ENCODE measurements at regions not wholly inside any gene's neighbourhood (a gene's known extent, or its start where the extent isn't known, plus 50 kb on each side); places are given as distances from the start of the nearest gene placed in this dataset.

DNA sequence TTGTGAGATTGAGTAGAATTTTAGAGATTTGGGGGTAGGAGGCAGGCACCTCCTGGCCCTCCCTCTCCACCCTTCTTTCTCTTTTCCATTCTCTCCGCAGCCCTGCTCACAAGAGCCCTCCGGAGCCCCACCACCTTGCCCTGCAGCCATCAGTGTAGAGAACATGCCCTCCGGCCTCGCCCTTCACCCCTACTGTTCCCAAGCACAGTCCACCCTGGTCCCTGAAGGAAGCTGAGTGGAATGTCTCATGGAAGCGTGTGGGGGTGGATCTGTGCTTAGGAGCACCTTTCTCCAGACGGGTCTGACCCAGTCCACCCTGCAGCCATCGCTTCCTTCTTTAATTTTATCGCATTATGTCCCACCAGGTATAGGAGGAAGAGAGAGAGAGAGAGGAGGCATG lies 267.1 kb downstream of the NSG2 start:
- no peak for DNase-seq

DNA sequence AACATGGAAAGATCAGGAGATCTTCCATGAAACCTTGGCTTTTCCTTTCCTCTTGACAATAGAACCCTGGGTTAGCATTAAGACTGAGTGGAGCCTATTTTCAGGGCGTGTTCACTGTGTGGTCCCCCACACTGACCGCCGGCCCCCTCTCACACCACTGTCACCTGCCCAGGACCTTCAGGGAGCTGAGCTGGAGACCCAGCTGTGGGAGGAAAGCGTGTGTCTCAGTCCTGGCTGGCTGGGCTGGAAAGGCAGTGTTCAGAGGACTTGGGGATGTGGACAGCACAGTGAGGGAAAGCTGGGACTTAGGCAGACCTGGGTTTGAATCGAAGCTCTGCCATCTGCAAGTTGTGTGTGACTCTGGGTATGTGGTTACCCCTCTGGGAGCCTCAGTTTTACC lies 268.1 kb downstream of the NSG2 start:
- no peak for DNase-seq

DNA sequence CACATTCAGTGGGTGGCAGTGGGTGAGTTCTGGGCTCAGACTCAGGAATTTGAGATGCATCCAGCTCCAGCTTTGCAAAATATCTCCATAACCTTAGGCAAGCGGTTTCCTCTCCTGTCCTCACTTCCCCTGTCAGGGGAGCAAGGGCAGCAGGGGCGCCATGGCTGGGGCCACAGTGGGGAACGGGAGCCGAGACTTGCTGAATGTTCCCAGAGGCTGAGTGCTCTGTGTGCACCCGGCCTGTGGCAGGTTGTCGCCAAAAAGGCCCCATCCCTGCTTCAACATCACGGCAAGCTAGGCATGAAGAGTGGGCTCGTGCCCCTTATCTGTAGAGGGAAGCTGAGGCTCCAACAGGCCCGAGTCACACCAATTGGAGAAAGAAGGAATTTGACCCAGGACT lies 268.8 kb downstream of the NSG2 start:
- no peak for DNase-seq

DNA sequence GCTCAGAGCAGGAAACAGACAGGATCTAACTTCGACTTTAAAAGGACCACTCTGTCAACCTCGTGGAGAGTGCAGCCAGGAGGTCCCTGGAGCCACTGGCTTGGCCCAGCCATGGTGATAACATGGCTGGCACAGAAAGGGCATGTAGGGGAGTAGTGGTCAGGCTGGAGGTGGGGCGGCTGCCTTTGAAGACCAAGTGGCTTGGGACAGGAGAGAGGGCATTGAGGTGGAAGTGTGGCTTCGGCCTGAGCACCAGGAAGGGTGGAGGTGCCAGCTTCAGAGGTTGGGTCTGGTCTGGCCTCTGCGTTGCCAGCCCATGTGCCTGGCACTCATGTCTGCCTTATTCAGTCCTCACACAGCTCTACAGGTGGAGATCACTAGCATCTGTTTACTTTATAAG lies 270.0 kb downstream of the NSG2 start:
- DNase-seq: no peak

DNA sequence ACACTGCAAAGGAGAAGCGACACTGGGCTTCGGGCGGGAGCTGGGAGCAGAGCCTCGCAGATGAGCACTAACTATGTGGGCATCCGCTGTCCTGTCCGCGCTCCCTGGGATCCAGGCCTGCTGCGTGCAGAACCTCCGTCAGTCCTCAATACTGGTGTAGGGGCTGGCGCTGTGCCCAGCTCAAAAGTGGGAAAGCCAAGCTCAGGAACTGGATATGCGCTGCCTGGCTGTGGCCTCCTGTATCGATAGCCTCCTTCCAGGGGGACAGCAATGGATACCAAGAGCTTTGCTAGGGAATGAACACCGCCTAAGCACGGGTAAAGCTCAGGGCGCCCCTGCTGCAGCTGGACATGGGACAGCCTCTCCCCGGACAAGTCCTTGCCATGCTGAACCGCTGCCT lies 270.4 kb downstream of the NSG2 start:
- DNase-seq: no peak

DNA sequence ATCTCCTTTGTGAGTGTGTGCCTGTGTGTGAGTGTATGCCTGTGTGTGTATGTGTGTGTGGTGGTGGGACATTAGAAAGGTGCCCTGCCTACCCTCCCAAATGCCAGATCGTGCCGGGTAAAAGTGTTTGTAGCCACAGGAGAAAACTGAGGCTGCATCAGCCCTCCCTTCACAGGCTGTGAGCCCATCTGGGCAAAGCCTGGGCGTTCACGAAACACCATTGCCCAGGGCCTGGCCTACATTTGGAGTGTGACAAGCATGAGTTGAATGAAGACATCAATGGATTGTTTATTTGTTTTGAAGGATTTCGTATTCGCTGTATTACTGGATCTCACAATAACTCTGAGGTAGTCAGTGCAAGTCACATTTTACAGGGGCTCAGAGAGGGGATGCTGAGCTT lies 270.8 kb downstream of the NSG2 start:
- no peak for DNase-seq

DNA sequence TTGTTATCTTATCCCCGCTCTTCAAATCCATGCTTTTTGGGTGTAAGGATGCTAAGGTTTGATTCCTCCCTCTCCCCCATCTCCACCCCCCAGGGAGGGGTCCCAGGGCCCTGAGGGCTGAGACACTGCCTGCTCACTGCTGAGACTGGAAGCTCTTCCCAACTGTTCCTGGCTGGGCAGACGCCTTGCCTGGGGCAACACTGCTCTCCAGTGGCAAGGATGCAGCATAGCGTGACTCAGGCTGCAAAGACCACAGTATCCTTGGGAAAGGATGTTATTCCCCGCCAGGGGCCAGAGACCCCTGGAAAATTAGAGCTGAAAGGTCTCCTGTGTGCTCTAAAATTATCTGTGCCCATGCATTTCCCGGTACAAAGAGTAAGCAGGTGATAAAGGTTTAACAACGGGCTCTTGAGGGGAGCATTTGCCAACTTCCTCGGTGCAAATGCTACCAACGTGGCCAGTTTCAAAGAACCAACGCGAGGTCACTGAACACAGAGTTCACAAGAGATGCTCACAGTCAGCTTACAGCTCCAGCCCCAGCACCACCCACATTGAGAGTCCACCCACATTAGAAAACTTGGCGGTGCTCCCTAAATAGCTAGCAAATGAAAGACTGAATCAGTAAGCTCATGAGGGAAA lies 271.9 kb downstream of the NSG2 start:
- no peak for DNase-seq

DNA sequence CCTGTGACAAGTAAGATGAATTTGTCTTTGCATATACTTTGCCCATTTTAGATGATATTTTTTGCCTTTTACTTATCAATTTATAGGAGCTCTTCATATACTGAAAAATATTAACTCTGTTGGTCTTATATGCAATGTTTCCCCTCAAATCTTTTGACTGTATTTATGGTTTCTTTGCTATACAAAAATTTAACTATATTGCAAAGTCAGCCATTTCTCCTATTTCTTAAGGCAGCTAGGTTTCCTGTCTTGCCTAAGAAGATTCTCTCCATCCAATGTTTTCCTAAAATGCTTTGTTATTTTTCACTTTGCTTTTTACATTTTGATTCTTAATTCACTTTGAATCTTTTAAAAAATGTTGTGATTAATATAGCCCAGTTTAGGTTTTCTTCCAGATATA lies 273.1 kb downstream of the NSG2 start:
- no peak for DNase-seq

DNA sequence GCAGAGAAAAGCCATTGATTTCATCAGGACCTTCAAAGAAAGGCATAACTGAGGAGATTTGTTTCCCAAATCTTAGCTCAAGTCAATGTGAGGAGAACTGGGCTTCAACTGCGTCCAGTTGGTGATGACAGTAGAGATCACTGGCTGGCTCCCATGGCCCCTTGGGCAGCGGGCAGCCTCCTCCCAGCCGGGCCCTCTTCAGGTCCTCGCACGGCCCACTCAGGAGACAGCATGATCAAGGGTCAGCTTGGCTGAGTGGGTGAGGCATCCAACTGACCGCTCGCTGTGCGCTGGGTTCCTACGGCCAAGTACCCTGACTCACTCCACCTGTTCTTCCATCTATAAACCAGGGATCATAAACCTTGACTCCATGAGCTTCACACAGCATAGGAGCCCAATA lies 274.0 kb downstream of the NSG2 start:
- DNase-seq: no peak

DNA sequence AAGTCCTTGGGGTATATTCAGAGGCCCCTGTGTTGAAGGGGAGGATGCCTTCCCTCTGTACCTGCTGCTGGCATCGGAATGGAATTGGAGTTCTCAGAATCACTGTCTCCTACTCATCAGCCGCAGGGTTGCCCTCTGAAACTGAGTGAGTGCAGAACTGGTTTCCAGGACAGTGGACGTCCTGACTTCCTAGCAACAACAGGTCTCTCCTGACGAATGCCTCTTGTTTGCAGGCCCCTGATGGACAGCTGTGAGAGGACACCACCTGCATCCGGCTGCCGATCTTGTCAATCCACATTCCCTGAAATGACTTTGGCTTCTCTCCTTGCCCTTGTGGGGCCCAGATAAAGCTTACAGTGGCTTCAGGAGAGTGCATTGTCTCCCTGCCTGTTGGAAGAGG lies 274.5 kb downstream of the NSG2 start:
- no peak for DNase-seq

DNA sequence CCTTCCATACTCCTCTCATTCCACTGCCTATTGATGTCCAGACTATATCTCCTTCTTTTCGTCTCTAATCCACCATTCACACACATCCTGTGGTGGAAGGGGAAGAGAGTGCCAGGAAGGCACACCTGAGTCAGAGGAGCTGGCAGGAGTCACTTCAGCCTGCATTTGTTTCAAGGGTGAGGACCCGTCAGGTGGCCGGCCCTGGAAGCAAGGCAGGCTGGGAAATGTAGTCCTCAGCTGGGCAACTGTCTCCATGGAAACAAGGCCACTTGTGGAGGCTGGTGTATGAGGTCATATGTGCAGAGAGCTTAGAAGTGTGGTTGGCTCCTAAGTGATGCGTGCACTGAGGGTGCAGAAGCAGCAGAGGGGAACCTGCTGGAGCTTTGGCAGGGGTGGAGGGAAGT lies 278.4 kb downstream of the NSG2 start:
- peak; percentile 66 for DNase-seq

DNA sequence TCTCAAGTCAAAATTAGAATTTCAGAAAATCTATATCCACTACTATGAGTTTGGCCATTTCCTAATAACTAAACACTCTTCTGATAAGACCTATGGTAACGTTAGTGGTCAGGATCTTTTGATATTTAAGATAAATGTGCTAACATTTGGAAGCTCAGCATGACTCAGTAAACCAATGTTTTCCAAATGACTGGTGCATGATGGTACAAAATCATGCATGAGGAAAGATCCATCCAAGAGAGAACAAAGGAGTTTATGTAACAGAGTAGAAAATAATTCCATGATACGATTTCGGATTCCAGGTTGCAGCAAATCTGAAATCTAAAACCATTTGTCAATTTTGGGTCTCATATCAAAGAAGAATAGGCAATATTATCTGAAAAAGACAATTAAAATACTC lies 279.2 kb downstream of the NSG2 start:
- no peak for DNase-seq

DNA sequence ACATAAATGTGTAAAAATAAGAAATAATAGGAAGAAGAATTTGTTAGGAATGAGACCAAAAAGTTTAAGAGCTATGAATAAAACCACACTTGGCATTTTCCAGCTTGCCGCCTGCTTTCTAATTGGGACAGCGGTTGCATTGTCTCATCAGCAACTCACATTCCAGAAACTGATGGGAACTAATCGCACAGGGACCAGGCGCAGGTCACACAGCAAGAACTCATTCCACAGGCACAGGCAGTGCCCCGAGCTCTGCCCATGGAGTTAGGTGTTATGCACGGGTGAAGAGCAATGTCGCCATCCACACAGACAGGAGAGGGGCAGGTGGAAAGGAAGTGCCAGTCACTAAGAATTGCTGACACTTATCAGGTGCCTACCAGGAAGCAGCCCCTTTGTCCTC lies 279.9 kb downstream of the NSG2 start:
- no peak for DNase-seq

DNA sequence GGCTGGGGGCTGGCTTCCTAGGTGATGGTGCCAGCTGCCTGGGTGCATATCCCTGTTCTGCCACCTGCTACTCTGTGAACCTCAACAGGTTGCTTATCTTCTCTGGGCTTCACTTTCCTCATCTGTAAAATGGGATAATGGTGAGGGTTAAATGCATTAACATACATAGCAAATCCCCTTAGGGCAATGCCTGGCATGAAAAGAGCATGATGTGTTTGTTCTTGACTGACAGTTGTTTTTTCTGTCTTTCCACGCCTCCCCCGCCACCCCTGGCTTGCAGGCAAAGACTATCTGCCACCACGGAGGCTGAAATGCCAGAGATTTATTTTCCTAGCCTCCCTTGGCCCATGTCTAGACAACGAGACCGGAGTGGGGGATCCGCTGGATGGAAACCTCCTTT lies 280.5 kb downstream of the NSG2 start:
- DNase-seq: no peak

DNA sequence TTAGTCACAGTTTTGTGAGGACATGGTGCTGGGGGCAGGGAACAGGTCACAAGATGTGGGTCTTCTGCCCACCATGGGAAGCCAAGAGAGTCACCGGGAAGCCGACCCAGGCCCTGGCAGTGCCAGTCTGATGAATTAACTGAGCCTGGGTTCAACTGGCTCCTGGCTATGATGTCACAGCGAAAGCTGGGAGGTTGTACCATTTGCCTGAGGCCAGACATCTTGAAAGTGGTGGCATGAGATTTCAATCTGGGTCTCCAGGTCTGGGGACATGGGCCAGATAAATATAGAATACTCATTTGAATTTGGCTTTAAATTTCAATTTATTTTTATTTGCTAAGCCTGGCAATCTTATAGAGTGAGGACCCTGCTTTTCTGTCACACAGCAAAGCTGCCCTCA lies 280.9 kb downstream of the NSG2 start:
- DNase-seq: no peak

DNA sequence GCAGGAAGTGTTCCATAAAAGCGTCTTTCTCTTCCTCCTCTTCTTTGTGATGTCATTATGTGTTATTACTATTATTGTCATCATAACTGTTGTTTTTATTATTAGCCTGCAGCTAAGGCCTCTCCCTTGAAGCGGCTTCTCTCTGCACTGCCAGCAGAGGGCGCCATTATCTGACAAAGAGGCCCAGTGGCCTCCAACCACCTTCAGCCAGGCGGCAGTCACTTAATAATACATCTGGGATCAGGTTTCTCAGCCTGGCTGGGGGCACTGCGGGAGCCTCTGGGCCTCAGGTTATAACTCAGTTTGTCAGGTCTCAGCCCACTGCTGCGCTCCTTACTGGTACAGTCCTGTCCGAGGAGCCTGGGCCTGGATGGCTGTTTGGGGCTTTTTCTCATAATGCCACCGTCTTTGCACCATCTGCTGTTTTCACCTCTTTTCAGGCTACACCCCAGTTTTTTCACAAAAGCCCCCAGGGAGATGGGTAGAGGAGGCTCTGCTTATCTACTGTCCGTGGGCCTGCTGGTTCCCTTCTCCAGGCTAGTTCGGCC lies 281.9 kb downstream of the NSG2 start:
- peak; percentile 38 for DNase-seq

DNA sequence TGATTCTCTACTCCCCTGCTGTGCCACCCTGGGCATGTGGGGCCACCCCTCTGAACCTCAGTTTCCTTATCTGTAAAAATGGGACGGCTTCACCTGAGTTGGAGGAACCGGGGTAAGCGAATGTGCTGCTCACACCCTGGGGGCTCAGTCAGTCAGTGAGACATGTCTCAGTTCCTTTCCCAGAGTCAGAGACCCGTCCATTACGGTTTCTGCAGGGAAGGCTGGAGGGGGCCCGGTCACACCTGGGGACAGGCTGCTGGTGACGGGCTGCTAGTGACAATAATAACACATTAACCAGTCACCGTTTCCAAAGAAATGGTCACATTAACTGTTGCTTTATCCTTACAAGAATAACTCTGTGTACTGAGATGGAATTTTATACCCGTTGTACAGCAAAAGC lies 282.4 kb downstream of the NSG2 start:
- DNase-seq: no peak

DNA sequence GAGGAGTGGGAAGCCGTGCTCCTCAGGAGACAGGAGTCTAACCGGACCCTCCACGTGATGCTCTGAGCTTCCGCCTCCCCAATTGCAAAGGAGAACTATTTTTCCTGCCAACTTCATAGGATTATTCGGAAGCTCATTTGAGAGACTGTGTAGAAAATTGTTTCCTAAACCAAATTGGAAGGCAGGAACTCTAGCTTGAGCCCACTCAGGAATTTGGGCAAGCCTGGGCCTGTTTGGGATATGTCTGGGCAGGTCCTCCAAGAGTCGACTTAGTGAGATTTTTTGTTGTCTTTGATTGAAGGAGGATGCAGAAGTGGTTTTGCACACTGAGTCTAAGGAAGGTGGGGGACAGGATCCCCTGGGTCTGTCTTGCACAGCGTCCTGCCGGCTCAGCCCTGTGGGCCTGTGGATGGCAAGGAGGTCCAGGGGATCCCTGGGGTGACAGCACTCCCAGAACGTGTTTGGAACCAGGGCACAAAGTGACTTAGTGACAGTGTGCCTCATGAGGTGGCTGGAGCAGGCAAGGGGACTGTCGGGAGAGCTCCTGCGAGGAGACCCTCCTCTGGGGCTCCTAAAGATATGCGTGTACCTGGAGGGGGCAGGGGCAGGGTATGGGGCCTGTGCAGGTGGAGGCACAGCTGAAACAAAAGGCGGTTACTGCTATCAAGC lies 283.3 kb downstream of the NSG2 start:
- peak; percentile 3 for DNase-seq

DNA sequence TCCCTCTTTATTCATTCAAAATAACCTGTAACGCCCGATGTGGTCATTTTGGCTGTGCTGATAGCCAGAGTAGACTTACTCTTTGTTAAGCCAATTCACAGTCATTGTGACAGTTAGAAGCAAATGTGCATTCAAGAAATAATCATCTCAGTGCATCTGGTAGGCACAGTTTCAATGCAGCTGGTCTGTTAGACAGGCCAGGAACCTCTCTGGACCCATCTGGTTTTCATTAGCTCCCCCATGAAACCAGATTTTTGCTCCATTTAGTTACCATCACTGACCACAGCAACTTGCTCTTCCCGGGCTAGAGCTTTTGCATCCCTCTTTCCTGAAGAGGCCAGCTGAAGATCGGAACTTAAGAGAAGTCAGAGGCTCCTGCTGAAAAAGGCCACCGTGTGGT lies 284.2 kb downstream of the NSG2 start:
- no peak for DNase-seq

DNA sequence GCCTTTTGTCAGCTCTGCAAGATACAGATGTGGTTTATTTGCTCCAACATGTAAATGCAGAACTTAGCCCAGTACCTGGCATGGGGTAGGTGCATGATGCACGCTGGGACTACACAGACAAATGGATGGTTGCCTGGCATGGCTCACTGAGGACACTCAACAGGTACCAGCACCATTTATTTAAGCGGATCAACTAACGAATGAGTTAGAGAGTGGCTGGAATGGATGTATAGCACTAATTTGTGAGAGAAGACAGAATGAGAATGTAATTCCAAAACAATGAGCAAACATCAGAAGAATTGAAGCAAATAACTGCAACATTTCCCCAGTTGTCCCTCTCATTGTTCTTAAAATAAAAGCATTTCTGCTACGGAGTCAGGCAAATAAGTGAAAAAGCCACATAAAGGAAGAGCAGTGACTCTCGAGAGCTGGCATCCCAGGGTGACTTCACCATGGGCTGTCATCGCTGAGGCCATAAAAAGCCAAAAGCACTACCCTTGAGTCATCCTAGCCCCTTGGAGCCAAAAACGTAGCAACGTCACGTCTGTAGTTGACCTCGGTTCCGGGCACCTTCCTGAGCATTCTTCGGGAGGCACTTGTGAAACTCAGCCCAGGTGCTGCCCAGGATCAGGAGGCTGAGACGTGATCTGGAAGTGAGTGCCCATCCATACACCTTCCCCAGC lies 290.3 kb downstream of the NSG2 start:
- no peak for DNase-seq

DNA sequence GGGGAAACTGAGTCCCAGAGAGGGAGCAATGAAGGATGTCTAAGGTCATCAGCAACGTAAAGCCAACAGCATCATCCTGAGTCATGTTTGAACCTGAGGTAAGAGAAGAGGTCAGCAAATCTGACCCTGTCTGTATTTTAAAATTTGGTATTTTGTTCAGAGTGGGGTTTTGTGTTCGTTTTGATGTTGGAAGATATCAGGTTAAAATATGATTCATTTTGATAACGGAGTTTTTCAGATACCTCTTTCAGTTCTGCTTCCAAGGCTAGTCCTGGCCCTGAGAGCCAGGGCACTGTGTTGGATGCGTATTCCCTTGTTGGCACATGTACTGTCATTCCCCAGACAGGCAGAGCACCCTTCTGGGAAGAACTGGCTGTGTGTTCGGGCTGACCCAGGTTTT lies 291.0 kb downstream of the NSG2 start:
- DNase-seq: no peak

DNA sequence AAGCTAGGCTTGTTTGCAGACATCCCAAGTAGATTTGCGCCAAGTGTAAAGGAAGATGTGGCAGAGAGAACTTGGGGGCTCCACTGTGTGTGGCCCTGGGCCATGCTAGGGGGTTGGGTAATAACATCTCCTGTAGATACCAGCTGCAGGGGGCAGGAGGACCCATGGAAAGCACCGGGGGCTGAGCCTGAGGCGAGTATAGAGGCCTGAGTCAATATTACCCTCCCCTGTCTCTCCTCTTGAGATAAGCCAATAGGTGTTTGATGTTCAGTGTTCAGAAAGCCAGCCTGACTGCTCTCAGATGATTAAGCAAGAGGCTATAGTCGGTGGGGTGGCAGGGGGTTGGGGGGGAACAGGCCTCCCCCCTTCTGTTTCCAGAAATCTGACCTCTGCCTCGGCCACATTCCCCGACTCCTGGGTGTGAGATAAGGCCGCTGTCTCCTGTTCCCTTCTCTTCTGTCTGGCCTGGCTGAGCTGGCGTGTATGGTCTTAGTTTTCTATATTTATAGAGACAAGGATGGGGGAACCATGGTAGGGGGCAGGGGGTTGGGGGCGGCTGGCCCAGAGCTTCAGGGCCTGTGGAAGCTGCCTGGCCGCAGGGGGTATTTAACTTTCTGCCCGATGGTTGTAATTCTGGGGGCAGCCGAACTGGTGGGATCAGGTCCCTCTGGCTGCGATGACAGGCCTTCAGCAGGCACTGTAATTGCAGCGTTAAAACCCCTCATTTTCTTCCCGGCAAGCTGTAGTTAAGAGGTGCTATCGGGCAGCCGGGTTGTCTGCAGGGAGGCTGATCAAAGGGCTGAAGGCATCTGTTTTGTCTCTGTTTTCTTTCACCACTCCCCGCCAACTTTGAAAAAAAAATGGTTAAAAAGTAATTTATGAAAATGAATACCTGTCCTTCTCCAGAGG lies 292.0 kb downstream of the NSG2 start:
- no peak for DNase-seq

Measured in DMS79 treated with DMSO at 0.1 percent for 48 hours (cell line).